SU-DHL-6 (cell line): ENCODE measurements at regions not wholly inside any gene's neighbourhood (a gene's known extent, or its start where the extent isn't known, plus 50 kb on each side); places are given as distances from the start of the nearest gene placed in this dataset.

ENCODE experiments used
- H2AFZ ChIP-seq: fragments of 200-600 bp; sonication (generic); 2 replicates; pipeline ENCODE4 v1.6.1; 2014; ENCODE audit warnings: low read depth, mild to moderate bottlenecking, moderate library complexity, mixed read lengths, antibody characterized with exemption, low read length; ENCODE audit not compliant: severe bottlenecking
- H3F3A ChIP-seq: fragments of 200-600 bp; shearing (Covaris generic); 2 replicates; pipeline ENCODE4 v1.6.0; 2016; ENCODE audit warnings: antibody characterized with exemption, mild to moderate bottlenecking; ENCODE audit not compliant: insufficient read depth
- H3K27ac ChIP-seq: fragments of 200-600 bp; sonication (generic); 2 replicates; pipeline ENCODE4 v1.5.1; 2016; ENCODE audit warnings: low read depth, mild to moderate bottlenecking, low read length, moderate library complexity, mixed read lengths
- H3K27me3 ChIP-seq: fragments of 200-600 bp; sonication (generic), shearing (Covaris generic); 2 replicates; pipeline ENCODE4 v1.6.0; 2014; ENCODE audit warnings: mild to moderate bottlenecking, low read length
- H3K36me3 ChIP-seq: fragments of 200-600 bp; sonication (generic); 2 replicates; pipeline ENCODE4 v1.6.1; 2014; ENCODE audit warnings: mild to moderate bottlenecking, low read length, mixed read lengths
- H3K4me2 ChIP-seq: fragments of 300-600, 200-600 bp; shearing (Covaris generic), sonication (generic); 2 replicates; pipeline ENCODE4 v1.6.0; 2014; ENCODE audit warnings: low read length, low read depth, mild to moderate bottlenecking; ENCODE audit not compliant: poor library complexity, severe bottlenecking
- H3K4me3 ChIP-seq: fragments of 200-600 bp; sonication (generic); 2 replicates; pipeline ENCODE4 v1.5.1; 2014; ENCODE audit warnings: antibody characterized with exemption, low read length, mild to moderate bottlenecking, mixed read lengths; ENCODE audit not compliant: insufficient read depth, poor library complexity, severe bottlenecking
- H3K79me2 ChIP-seq: fragments of 200-600 bp; sonication (generic); 2 replicates; pipeline ENCODE4 v1.6.1; 2014; ENCODE audit warnings: mild to moderate bottlenecking, low read length, moderate library complexity; ENCODE audit not compliant: insufficient read depth
- H3K9ac ChIP-seq: fragments of 200-600 bp; sonication (generic); 2 replicates; pipeline ENCODE4 v1.7.0; 2014; ENCODE audit warnings: mild to moderate bottlenecking, low read length
- H3K9me2 ChIP-seq: fragments of 200-600 bp; sonication (generic); replicated peaks from 2 replicates; pipeline ENCODE4 v1.6.1; 2014; ENCODE audit warnings: low read length; ENCODE audit not compliant: insufficient read depth
- H3K9me3 ChIP-seq: fragments of 200-600 bp; sonication (generic); 2 replicates; pipeline ENCODE4 v1.6.1; 2014; ENCODE audit warnings: low read length, mixed read lengths; ENCODE audit not compliant: insufficient read depth
- H4K20me1 ChIP-seq: fragments of 200-600 bp; sonication (generic); 2 replicates; pipeline ENCODE4 v1.6.1; 2014; ENCODE audit warnings: low read depth, mild to moderate bottlenecking, antibody characterized with exemption, low read length, moderate library complexity, mixed read lengths
- CTCF ChIP-seq: fragments of 200-600 bp; sonication (generic); IDR thresholded peaks from one replicate; pipeline ENCODE4 v1.5.1; 2017; ENCODE audit warnings: antibody characterized with exemption, mild to moderate bottlenecking, low read length, moderate library complexity; ENCODE audit not compliant: insufficient read depth, poor library complexity, severe bottlenecking
- EZH2phosphoT487 ChIP-seq: fragments of 200-600 bp; sonication (generic), shearing (Covaris generic); conservative IDR thresholded peaks from 2 replicates; pipeline ENCODE4 v1.6.1; 2018; ENCODE audit warnings: mild to moderate bottlenecking, antibody characterized with exemption, low read length, moderate library complexity, mixed read lengths

GRCh38 chr10:131578472-131578970 lies 267.0 kb upstream of the TCERG1L start:
- Histone ChIP-seq H3K27me3 (no peaks in the 10 kb centered on the region), H3F3A (no peaks in the 10 kb centered on the region), H3K79me2 (no peaks in the 10 kb centered on the region), H3K9me3 (no peaks in the 10 kb centered on the region), H4K20me1 (no peaks in the 10 kb centered on the region), H3K27ac (no peak overlapping the region), H3K4me2 (no peak overlapping the region), H3K9ac (no peak overlapping the region), H3K36me3 (no peaks in the 10 kb centered on the region), H2AFZ (no peak overlapping the region), H3K4me3 (no peak overlapping the region), H3K9me2 (no peaks in the 10 kb centered on the region)
- no peak for TF ChIP-seq CTCF
- no peak for TF ChIP-seq EZH2phosphoT487

- no peak overlapping the region for H3K27ac ChIP-seq
- no peak overlapping the region for H2AFZ ChIP-seq
- H3K9me2 ChIP-seq, result no peaks in the 10 kb centered on the region
- no peaks in the 10 kb centered on the region for H3K79me2 ChIP-seq
- H3F3A ChIP-seq, result no peaks in the 10 kb centered on the region
- no peak overlapping the region for H3K4me2 ChIP-seq
- no peaks in the 10 kb centered on the region for H3K9me3 ChIP-seq
- no peaks in the 10 kb centered on the region for H4K20me1 ChIP-seq
- H3K36me3 ChIP-seq, result no peaks in the 10 kb centered on the region
- H3K27me3 ChIP-seq, result no peaks in the 10 kb centered on the region
- no peak overlapping the region for H3K9ac ChIP-seq
- no peak for TF ChIP-seq CTCF
- no peak overlapping the region for H3K4me3 ChIP-seq
Observed at GRCh38 chr10:131579251-131580071, 267.9 kb upstream of the TCERG1L start.

GRCh38 chr10:131580076-131580652 lies 268.6 kb upstream of the TCERG1L start:
- Histone ChIP-seq H4K20me1 (no peaks in the 10 kb centered on the region), H3K9ac (no peak overlapping the region), H3K36me3 (no peaks in the 10 kb centered on the region), H3K27ac (no peak overlapping the region), H2AFZ (no peak overlapping the region), H3F3A (no peaks in the 10 kb centered on the region), H3K4me3 (no peak overlapping the region), H3K9me2 (no peaks in the 10 kb centered on the region), H3K27me3 (no peaks in the 10 kb centered on the region), H3K4me2 (no peak overlapping the region), H3K9me3 (no peaks in the 10 kb centered on the region), H3K79me2 (no peaks in the 10 kb centered on the region)
- TF ChIP-seq CTCF, result no peak
- no peak for TF ChIP-seq EZH2phosphoT487
